CD4-positive, alpha-beta memory T cell (primary cell): ENCODE measurements at regions not wholly inside any gene's neighbourhood (a gene's known extent, or its start where the extent isn't known, plus 50 kb on each side); places are given as distances from the start of the nearest gene placed in this dataset.

Experiments
- CTCF ChIA-PET: fragments of 350-600 bp; sonication (Branson Sonifier 250); formaldehyde crosslinking; loops from one replicate; lab custom pipeline; 2021; ENCODE audit warnings: inconsistent platforms; ENCODE audit not compliant: partially characterized antibody; lab: Charles Lee
- POLR2A ChIA-PET: fragments of 350-600 bp; sonication (Branson Sonifier 250); formaldehyde crosslinking; loops from one replicate; lab custom pipeline; 2021; ENCODE audit not compliant: partially characterized antibody; lab: Charles Lee
- DNase-seq, 5 donors: peaks; one replicate each; pipeline versions ENCODE4 v3.0.0 to v3.0.0-alpha.2; 2020 to 2022; ENCODE audit warnings: mixed read lengths in 1 of 5
- H3K27ac ChIP-seq: one replicate; pipeline ENCODE4 v1.7.0; 2013; ENCODE audit warnings: low read depth, low read length
- H3K27me3 ChIP-seq: 2 replicates; pipeline ENCODE4 v1.7.0; 2013; ENCODE audit warnings: mild to moderate bottlenecking, low read length, moderate library complexity; ENCODE audit not compliant: insufficient read depth
- H3K36me3 ChIP-seq: 2 replicates; pipeline ENCODE4 v1.7.0; 2013; ENCODE audit warnings: mild to moderate bottlenecking, low read length, moderate library complexity; ENCODE audit not compliant: insufficient read depth
- H3K4me1 ChIP-seq: 2 replicates; pipeline ENCODE4 v1.7.0; 2013; ENCODE audit warnings: mild to moderate bottlenecking, low read length, moderate library complexity; ENCODE audit not compliant: insufficient read depth
- H3K4me3 ChIP-seq, 2 donors: one replicate each; pipeline ENCODE4 v1.7.0; 2013; ENCODE audit warnings: low read length in 2 of 2, mild to moderate bottlenecking in 1 of 2
- H3K9me3 ChIP-seq, 2 donors: one replicate each; pipeline ENCODE4 v1.7.0; 2013; ENCODE audit warnings: low read length in 2 of 2, control low read depth in 1 of 2; ENCODE audit not compliant: control insufficient read depth in 1 of 2
- H3K27ac Mint-ChIP-seq, 7 donors: one replicate each; pipeline ENCODE4 v1.8.0; 2020 to 2021; ENCODE audit warnings: mixed read lengths in 7 of 7, mild to moderate bottlenecking in 6 of 7, inconsistent platforms in 3 of 7, moderate library complexity in 3 of 7
- H3K27me3 Mint-ChIP-seq, 2 donors: one replicate each; pipeline ENCODE4 v1.8.0; 2020 to 2021; ENCODE audit warnings: mixed read lengths in 2 of 2
- H3K36me3 Mint-ChIP-seq, 2 donors: one replicate each; pipeline ENCODE4 v1.8.0; 2020 to 2021; ENCODE audit warnings: mixed read lengths in 2 of 2, inconsistent platforms in 1 of 2, mild to moderate bottlenecking in 1 of 2
- H3K4me1 Mint-ChIP-seq, 4 donors: one replicate each; pipeline ENCODE4 v1.8.0; 2020 to 2021; ENCODE audit warnings: mixed read lengths in 4 of 4, mild to moderate bottlenecking in 1 of 4
- H3K4me3 Mint-ChIP-seq, 8 donors: one replicate each; pipeline ENCODE4 v1.8.0; 2020 to 2021; ENCODE audit warnings: mixed read lengths in 8 of 8, mild to moderate bottlenecking in 7 of 8, moderate library complexity in 6 of 8, inconsistent platforms in 3 of 8
- H3K9me3 Mint-ChIP-seq, 8 donors: one replicate each; pipeline ENCODE4 v1.8.0; 2020 to 2021; ENCODE audit warnings: mixed read lengths in 8 of 8, mild to moderate bottlenecking in 5 of 8, inconsistent platforms in 3 of 8, moderate library complexity in 1 of 8
- intact Hi-C: fragments of 100-400 bp; cut with micrococcal nuclease; formaldehyde crosslinking; loops from one replicate; pipeline ENCODE4 v1.15.1; 2023

DNA sequence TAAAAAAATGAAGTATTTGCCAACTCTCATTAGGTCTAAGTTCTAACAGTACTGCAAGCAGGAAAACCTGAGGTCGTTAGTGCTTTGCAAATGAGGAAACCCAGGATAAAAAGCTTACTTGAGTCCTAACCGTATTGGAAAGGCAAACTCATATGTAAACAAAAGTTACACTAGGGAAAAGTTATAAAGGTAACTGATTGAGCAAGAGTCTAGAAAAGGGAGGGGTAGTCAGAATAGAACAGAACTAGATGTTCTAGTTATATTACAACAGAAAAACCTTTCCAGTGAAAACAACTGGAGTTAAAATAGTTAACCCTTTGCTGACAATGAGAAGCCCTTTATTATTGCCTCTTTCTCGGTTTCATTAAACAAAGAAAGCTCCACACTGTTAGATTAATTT lies 66.4 kb upstream of the MAOA start:
- Mint-ChIP-seq H3K27me3 (peaks cover 3 to 10% of the 10 kb centered on the region in 2 donors), H3K4me1 (peaks cover 0 to 1% (median 0%) of the 10 kb centered on the region in 4 donors), H3K4me3 (no peak overlapping the region), H3K36me3 (no peaks in the 10 kb centered on the region), H3K9me3 (peaks cover 0 to 4% (median 0%) of the 10 kb centered on the region in 8 donors), H3K27ac (no peak overlapping the region)
- DNase-seq: no peak
- POLR2A ChIA-PET: no interaction called here
- Histone ChIP-seq H3K9me3 (no peaks in the 10 kb centered on the region), H3K4me3 (no peak overlapping the region), H3K27me3 (no peaks in the 10 kb centered on the region), H3K27ac (no peak overlapping the region), H3K36me3 (no peaks in the 10 kb centered on the region), H3K4me1 (no peaks in the 10 kb centered on the region)
- intact Hi-C loops: no loop called here
- CTCF ChIA-PET: no interaction called here

DNA sequence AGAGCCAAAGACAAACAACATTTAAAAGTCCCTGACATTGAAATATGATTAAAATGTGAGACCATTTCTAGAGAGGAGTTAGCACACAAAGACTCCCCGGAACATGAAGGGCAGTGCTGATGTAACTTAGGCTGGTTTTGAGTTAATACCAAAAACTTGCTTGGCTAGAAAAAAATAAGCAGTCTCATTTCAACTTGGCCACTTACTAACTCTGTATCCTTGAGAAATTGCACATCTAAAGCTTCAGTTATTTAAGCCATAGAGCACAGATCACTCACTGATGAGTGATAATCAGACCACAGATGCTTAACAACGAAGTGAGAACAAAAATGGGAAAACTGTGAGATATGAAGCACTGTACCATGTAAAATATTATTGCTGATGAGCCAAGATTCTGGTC lies 65.9 kb upstream of the MAOA start:
- peaks cover 0 to 1% (median 0%) of the 10 kb centered on the region in 4 donors for H3K4me1 Mint-ChIP-seq
- POLR2A ChIA-PET: no interaction called here
- H3K4me3 ChIP-seq: no peak overlapping the region
- no peaks in the 10 kb centered on the region for H3K36me3 ChIP-seq
- no peaks in the 10 kb centered on the region for H3K27me3 ChIP-seq
- no peaks in the 10 kb centered on the region for H3K36me3 Mint-ChIP-seq
- H3K27ac ChIP-seq: no peak overlapping the region
- CTCF ChIA-PET: no interaction called here
- no peak for DNase-seq
- no peaks in the 10 kb centered on the region for H3K4me1 ChIP-seq
- H3K27me3 Mint-ChIP-seq: peaks cover 3 to 10% of the 10 kb centered on the region in 2 donors
- H3K4me3 Mint-ChIP-seq: no peak overlapping the region
- intact Hi-C loops: no loop called here
- no peaks in the 10 kb centered on the region for H3K9me3 ChIP-seq
- H3K27ac Mint-ChIP-seq: no peak overlapping the region
- peaks cover 0 to 4% (median 0%) of the 10 kb centered on the region in 8 donors for H3K9me3 Mint-ChIP-seq

DNA sequence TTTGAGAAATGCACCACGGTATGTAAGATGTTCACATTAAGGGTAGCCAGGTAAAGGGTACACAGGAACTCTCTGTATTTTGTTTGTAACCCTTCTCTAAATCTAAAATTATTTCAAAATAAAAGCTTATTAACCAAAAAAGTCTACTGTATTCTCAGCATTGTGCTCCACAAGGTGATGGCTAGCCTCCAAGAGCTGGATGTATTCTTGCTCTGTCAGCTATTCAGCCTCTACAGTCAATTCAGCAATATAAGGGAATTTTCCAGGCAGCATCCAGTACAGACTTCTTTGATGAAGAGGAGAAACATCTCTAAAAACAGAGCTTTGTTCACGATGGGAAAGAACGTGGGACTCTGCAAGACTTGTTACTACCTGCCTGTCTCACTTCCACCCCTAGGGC lies 63.5 kb upstream of the MAOA start:
- Mint-ChIP-seq H3K27me3 (peaks cover 0 to 4% of the 10 kb centered on the region in 2 donors), H3K27ac (no peak overlapping the region), H3K36me3 (no peaks in the 10 kb centered on the region), H3K4me1 (peaks cover 0 to 5% (median 1%) of the 10 kb centered on the region in 4 donors), H3K4me3 (no peak overlapping the region), H3K9me3 (peaks cover 0 to 4% (median 0%) of the 10 kb centered on the region in 8 donors)
- ChIA-PET CTCF (no interaction called here), POLR2A (no interaction called here)
- intact Hi-C loops: no loop called here
- no peaks in the 10 kb centered on the region for H3K4me1 ChIP-seq
- no peaks in the 10 kb centered on the region for H3K27me3 ChIP-seq
- no peaks in the 10 kb centered on the region for H3K36me3 ChIP-seq
- H3K4me3 ChIP-seq: no peak overlapping the region
- no peak overlapping the region for H3K27ac ChIP-seq
- no peak for DNase-seq
- H3K9me3 ChIP-seq: no peaks in the 10 kb centered on the region

DNA sequence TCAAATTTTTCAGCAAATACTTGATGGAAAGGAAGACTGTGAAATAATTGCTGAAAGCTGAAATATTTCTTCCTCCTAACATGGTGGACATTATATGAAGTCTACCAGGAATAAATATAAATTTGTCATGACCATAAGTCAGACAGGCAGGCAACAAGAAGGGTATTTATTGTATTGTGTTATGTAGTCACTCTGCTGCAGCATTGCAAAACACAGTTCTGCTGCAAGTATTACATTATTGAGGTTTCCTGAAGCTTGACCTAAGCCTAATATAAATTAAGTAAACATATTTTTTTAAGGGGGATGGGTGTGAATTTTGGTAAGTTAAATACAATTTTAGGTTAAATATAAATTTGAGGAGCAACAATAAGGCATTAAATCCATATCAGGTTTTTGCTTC lies 60.2 kb upstream of the MAOA start:
- Histone ChIP-seq H3K36me3 (no peaks in the 10 kb centered on the region), H3K4me1 (no peaks in the 10 kb centered on the region), H3K9me3 (no peaks in the 10 kb centered on the region), H3K27ac (no peak overlapping the region), H3K4me3 (no peak overlapping the region), H3K27me3 (no peaks in the 10 kb centered on the region)
- intact Hi-C loops: no loop called here
- H3K27ac Mint-ChIP-seq: no peak overlapping the region
- H3K9me3 Mint-ChIP-seq: no peaks in the 10 kb centered on the region
- H3K36me3 Mint-ChIP-seq: no peaks in the 10 kb centered on the region
- ChIA-PET CTCF (no interaction called here), POLR2A (no interaction called here)
- peaks cover 0 to 4% of the 10 kb centered on the region in 2 donors for H3K27me3 Mint-ChIP-seq
- no peak for DNase-seq
- H3K4me1 Mint-ChIP-seq: peaks cover 0 to 5% (median 1%) of the 10 kb centered on the region in 4 donors
- no peak overlapping the region for H3K4me3 Mint-ChIP-seq

DNA sequence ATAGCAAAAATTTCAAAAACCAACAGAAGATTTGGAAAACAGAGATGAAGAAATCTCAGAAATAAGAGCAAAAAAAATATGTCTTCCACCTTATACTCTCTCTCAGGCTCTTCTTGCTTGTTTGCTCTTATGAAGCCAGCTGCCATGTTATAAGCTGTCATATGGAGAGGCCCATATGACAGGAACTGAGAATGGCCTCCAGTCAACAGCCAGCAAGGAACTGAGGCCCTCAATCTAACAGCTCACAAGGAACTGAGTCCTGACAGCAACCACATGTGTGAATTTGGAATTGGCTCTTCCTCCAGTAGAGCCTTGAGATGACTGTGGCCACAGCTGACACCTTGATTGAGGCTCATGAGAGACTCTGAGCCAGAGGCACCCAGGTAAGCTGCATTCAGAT lies 51.3 kb upstream of the MAOA start:
- Mint-ChIP-seq H3K36me3 (no peaks in the 10 kb centered on the region), H3K9me3 (peaks cover 0 to 4% (median 0%) of the 10 kb centered on the region in 8 donors), H3K27me3 (peaks cover 0 to 2% of the 10 kb centered on the region in 2 donors), H3K4me3 (no peak overlapping the region), H3K27ac (no peak overlapping the region), H3K4me1 (no peaks in the 10 kb centered on the region)
- Histone ChIP-seq H3K27me3 (no peaks in the 10 kb centered on the region), H3K9me3 (no peaks in the 10 kb centered on the region), H3K27ac (no peak overlapping the region), H3K4me3 (no peak overlapping the region), H3K36me3 (no peaks in the 10 kb centered on the region), H3K4me1 (no peaks in the 10 kb centered on the region)
- POLR2A ChIA-PET: no interaction called here
- CTCF ChIA-PET: no interaction called here
- DNase-seq: no peak
- intact Hi-C loops: no loop called here

DNA sequence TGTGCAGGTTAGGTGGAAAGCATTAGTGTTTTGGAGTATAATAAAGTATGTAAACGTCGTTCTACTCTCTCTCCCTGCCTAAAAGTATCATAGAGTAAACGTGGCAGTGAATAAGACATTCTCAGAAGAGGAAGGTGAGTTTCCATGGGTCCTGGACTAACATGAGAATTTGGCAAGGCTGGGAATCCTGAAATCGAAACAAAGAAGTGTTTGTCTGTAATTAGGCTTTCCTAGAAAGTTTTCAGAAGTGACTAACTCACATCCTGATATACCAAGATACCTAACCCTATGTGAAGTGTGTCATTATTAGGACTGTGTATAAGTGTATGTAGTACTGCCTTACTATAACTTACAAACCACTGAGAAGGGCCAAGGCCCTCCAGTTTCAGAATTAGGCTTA lies 50.7 kb upstream of the MAOA start:
- Mint-ChIP-seq H3K36me3 (no peaks in the 10 kb centered on the region), H3K9me3 (peaks cover 0 to 4% (median 0%) of the 10 kb centered on the region in 8 donors), H3K4me1 (no peaks in the 10 kb centered on the region), H3K27ac (no peak overlapping the region), H3K4me3 (no peak overlapping the region), H3K27me3 (peaks cover 0 to 2% of the 10 kb centered on the region in 2 donors)
- Histone ChIP-seq H3K27ac (no peak overlapping the region), H3K9me3 (no peaks in the 10 kb centered on the region), H3K4me1 (no peaks in the 10 kb centered on the region), H3K27me3 (no peaks in the 10 kb centered on the region), H3K36me3 (no peaks in the 10 kb centered on the region), H3K4me3 (no peak overlapping the region)
- POLR2A ChIA-PET: no interaction called here
- CTCF ChIA-PET: no interaction called here
- DNase-seq: no peak
- intact Hi-C loops: no loop called here
